ENCODE measurements at regions not wholly inside any gene's neighbourhood (a gene's known extent, or its start where the extent isn't known, plus 50 kb on each side); places are given as distances from the start of the nearest gene placed in this dataset.

DNA sequence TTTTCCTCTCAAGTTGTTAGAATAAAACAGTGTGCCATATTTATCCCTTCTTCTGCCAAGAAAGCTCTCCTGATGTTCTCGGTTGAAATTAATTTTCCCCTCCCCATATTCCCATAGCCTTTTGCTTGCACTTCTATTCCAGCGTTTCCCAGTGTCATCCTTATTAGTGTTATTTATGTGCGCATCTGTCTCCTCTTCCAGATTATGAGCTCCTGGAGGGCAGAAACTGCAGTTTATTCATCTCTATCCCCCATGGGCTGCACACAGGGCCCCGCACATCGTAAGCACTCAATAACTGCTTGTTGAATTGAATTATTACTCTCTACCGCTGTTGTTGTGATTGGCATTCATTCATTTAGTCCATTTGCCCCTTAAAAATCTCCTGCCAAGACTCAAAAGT, 149.4 kb downstream of the SOX3 start:
- TF ChIP-seq, protein P1, sequence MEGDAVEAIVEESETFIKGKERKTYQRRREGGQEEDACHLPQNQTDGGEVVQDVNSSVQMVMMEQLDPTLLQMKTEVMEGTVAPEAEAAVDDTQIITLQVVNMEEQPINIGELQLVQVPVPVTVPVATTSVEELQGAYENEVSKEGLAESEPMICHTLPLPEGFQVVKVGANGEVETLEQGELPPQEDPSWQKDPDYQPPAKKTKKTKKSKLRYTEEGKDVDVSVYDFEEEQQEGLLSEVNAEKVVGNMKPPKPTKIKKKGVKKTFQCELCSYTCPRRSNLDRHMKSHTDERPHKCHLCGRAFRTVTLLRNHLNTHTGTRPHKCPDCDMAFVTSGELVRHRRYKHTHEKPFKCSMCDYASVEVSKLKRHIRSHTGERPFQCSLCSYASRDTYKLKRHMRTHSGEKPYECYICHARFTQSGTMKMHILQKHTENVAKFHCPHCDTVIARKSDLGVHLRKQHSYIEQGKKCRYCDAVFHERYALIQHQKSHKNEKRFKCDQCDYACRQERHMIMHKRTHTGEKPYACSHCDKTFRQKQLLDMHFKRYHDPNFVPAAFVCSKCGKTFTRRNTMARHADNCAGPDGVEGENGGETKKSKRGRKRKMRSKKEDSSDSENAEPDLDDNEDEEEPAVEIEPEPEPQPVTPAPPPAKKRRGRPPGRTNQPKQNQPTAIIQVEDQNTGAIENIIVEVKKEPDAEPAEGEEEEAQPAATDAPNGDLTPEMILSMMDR (IDR thresholded peaks at IDR 0.05 in 8 of 11, conservative IDR thresholded peaks at IDR 0.05 in 3 of 11) = no peak
- TF ChIP-seq POLR2AphosphoS5 (IDR thresholded peaks at IDR 0.05) = no peak

Data from spleen (tissue), 7 donors.